ENCODE measurements at regions not wholly inside any gene's neighbourhood (a gene's known extent, or its start where the extent isn't known, plus 50 kb on each side); places are given as distances from the start of the nearest gene placed in this dataset.

DNA sequence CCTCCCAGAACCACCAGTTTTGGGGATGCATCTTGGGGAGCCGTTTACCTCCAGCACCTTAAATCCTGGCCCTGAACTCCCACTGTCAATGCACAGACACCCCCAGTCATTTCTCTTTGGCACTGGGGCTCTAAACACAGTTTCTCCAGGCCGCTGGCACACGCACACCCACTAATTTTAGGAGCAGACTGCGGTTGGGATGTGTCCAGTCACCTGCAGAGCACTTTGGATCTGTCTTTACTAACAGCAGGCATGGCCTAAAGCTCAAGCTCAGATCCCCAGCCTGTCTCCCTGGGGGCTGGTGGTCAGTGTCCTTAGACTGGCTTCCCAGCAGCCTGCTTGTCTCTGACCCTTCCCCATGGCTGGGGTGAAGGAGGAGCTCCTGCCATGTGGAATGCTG, 49.9 kb downstream of the SYNE3 start:
- DNase-seq (ENCODE audit: low spot score) = no peak

- no peak for DNase-seq (ENCODE audit: low spot score)
These were observed 50.5 kb downstream of the SYNE3 start for GRCh38 chr14:95465936-95466335.

DNA sequence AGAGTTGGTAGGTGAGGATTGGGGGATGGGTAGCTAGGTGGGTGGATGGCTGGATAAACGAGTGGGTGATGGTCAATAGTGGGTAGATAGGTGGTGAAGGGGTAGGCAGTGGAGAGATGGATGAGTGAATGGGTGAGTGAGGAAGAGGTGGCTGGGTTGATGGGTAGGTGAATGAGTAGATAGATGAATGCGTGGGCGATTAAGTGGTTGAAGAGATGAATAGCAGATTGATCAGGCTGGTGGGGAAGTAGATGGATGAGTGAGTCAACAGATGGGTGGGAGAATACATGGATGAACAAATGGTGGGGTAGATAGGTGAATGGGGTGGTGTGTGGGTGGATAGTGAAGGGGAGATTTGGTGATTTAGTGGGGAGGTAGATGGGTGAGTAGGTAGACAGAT, 51.1 kb downstream of the SYNE3 start:
- no peak for DNase-seq (ENCODE audit: low spot score)

- DNase-seq (ENCODE audit: low spot score) = no peak
These were observed 51.9 kb downstream of the SYNE3 start for GRCh38 chr14:95464514-95464913.

GRCh38 chr14:95464103-95464502, 52.3 kb downstream of the SYNE3 start:
- no peak for DNase-seq (ENCODE audit: low spot score)

- DNase-seq (ENCODE audit: low spot score) = no peak
These were observed 53.1 kb downstream of the SYNE3 start for GRCh38 chr14:95463171-95463901.

DNA sequence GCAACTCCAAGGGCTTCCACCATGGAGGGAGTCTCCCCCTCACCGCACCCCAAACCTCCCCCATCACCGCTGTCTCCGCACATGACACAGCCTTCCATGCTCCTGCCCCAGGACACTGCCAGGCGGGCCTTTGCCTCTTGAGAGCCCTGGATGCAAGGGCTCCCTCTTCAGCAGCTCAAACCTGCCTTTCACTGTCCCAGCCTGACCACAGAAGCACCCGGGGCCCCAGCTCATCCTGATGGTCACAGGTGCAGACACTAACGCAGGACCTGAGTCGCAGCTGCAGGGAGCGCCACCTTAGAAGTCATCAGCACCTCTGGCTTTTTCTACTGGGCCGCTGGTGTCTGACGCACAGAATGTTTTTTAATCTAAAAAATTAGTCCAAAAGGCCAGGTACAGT, 54.0 kb downstream of the SYNE3 start:
- DNase-seq (ENCODE audit: low spot score) = no peak

DNA sequence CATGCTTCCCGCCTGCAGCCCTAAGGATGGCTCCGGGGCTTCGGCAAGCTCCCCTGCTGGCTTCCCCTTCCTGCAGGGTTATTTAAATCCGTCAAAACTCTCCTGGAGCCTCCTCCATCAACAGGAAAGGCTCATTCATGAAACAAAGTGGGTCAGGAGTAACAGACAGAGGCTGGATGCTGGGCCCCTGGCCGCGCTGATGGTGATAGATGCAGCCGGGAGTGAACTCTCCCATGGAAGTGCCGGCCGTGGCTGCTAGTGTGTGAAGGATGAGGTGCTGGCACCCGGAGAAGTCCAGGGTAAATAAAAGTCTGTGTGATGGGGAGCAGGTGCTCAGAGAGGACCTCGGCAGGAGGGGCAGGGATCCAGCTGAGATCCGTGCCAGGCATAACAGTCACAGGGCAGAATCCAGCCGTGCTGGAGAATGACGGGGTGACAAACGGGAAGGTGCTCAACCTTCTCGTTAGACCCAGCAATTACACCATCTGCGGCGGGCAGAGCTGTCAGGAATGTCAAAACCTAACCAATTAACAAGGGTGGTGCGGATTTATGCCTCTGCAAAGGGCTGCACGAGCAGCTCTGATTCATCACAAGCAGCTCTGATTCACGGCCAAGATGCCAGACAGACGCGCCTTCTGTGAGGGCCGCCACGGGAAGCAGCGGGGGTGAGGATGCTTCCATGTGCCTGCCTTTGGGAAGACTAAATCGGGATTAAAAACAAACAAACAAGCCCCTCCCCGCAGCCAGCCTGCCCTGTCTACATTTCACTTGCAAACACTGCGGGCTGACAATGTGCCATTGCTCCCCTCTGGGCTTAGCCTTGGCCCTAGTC, 55.6 kb downstream of the SYNE3 start:
- DNase-seq (ENCODE audit: low spot score) = peak; percentile 93

GRCh38 chr14:95458906-95459305, 57.5 kb downstream of the SYNE3 start:
- DNase-seq (ENCODE audit: low spot score) = no peak

- DNase-seq (ENCODE audit: low spot score) = no peak
These were observed 58.0 kb downstream of the SYNE3 start for GRCh38 chr14:95458459-95458858.

DNA sequence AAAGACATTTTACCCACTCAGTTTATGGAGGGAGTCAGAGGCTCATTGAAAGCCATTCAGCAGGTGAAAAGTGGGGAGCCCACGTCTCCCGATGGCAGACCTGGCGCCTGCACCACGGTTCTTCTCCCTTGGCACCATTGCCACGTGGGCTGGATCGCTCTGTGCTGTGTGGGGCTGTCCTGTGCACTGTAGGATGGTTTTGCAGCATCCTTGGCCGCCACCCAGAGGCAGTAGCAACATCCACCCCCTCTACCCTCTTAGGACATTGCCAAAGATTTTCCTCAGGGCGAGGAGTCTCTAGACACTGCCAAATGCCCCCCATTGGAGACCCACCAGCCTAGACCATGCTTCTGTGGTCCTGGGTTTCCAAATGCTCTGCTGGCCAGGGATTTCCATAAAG, 60.2 kb downstream of the SYNE3 start:
- no peak for DNase-seq (ENCODE audit: low spot score)

- no peak for DNase-seq (ENCODE audit: low spot score)
These were observed 61.2 kb downstream of the SYNE3 start for GRCh38 chr14:95455246-95455645.

GRCh38 chr14:95453713-95453980, 62.8 kb downstream of the SYNE3 start:
- no peak for DNase-seq (ENCODE audit: low spot score)

- no peak for DNase-seq (ENCODE audit: low spot score)
These were observed 63.3 kb downstream of the SYNE3 start for GRCh38 chr14:95452893-95453712.

- DNase-seq (ENCODE audit: low spot score) = no peak
These were observed 64.1 kb downstream of the SYNE3 start for GRCh38 chr14:95452176-95452892.

DNA sequence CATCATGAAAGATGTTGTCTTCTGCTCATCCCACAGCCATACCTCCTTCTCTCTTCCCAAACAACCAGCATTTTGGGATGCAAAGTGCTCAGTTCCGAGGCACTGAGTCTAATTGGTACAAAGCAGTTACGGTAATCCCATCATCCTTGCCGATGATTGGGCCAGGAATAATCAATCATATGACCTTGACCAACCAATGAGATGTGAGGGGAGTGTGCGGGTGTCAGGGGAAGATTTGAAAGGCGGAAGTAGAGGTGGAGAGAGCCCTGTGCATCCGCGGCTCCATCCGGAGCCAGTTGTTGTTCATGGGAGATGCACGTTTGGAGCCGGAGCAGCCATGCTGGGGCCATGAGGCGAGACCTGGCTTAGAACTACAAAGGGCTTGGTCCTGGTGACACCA, 67.3 kb downstream of the SYNE3 start:
- no peak for DNase-seq (ENCODE audit: low spot score)

GRCh38 chr14:95446470-95446869, 70.0 kb downstream of the SYNE3 start:
- DNase-seq (ENCODE audit: low spot score) = no peak

DNA sequence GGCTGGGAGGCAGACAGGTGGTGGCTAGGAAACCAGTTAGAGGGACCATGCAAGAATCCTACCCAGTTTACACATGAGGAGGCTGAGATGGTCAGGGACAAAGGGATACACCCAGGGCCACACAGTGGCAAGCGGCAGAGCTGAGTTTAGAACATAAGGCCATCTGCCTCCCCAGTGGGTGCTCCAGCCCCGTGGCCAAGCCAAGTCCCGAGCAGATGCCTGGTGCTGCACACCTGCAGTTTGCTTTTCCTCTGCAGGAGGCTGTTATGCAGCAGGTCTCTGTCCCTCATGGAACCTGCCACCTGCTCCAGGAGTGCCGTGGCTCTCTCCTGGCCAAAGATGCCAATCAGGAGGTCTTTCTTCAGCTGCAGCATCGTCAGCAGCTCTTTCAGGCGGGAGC, 70.8 kb downstream of the SYNE3 start:
- no peak for DNase-seq (ENCODE audit: low spot score)

GRCh38 chr14:95445161-95445560, 71.3 kb downstream of the SYNE3 start:
- no peak for DNase-seq (ENCODE audit: low spot score)

DNA sequence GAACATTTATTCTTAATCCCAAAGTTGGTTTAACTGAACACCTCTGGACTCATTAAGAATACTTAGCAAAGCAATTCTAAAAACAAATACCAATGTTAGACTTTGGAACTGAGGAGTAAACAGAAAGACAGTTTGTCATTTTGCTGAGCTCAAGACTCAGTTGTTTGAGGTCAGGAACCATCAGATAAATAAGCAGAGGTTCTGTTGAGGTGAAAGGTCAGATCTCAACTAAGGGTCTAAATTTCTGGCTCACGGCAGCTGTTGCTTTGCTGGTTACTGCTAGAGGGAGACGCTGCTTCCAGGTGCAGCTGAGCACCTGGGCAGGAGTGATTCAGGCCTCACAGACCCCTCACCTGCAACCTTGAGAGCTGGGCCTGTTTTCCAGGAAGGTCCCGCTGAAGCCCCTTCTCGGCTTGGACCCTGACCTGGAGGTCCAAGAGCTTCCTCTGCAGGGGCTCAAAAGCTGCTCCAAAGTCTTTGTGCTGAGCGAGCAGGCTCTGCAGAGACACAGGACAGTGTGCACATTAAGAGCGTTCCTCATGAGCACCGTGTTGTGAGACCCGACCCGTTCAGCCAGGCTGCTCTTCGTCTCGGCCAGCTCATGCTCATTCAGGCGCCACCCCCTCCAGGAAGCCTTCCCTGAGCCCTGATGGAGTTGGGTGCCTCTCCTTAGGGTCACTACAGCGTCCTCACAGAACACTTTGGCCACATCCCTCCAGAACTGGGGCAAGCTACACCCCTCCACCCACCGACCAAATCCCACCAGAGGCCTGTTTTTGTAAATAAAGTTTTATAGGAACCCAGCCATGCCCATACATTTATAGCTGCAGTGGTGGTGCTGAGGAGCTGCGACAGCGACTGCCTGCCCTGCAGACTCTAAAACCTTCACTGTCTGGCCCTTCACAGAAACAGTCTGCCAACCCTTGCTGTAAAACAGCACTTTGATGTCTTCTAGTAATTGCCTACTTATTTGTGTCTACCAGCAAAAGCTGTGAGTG, 72.0 kb downstream of the SYNE3 start:
- no peak for DNase-seq (ENCODE audit: low spot score)

- DNase-seq (ENCODE audit: low spot score) = peak; percentile 74
These were observed 73.8 kb downstream of the SYNE3 start for GRCh38 chr14:95442633-95443021.

All from kidney capillary endothelial cell (primary cell).